ENCODE measurements at regions not wholly inside any gene's neighbourhood (a gene's known extent, or its start where the extent isn't known, plus 50 kb on each side); places are given as distances from the start of the nearest gene placed in this dataset.

GRCh38 chr1:228666686-228667623 lies 68.3 kb upstream of the RHOU start:
- TF ChIP-seq POLR2A (IDR thresholded peaks at IDR 0.05) (no peak), CTCF (IDR thresholded peaks at IDR 0.05) (no peak)
